T1000 (cell line): ENCODE measurements at regions not wholly inside any gene's neighbourhood (a gene's known extent, or its start where the extent isn't known, plus 50 kb on each side); places are given as distances from the start of the nearest gene placed in this dataset.

ENCODE experiments used
- DNase-seq: peaks from one replicate; lab custom pipeline; 2025; ENCODE audit warnings: mixed read lengths; lab: John Stamatoyannopoulos, UW

GRCh38 chr3:30167541-30168011 lies 438.8 kb upstream of the TGFBR2 start:
- DNase-seq, result no peak

GRCh38 chr3:30169487-30169886 lies 436.9 kb upstream of the TGFBR2 start:
- DNase-seq, result no peak

DNA sequence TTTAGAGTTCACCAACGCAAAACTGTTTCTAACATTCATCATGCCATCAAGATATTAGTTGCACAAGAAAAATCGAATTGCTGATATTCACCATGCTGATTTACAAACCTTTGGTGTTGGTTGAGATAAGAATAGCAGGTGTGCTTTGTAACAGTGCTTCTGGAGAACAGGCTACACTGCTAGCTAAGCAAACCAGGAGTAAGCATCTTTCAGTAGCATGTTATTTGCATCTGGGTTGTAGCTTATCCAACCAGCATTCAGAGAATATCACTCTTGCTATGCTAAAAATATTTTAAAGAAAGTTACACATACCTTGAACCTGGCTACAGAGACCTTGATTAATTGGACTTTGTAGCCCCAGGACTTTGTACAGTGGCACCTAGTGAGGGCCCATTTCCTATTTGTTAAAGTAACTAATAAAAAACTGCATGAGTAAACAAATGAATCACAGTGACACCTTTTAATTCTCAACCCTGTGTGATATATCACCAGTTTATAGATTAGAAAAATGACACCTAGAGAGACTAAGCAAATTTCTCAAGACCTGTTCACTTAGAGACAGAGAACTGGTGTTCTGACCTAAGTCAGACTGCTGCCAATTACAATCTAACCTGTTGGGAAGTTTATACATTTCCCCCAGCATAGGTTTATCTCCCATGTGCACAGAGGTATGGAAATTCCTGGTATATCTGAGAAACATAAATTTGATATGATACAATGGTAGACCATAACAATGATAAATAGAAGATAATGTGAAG lies 435.5 kb upstream of the TGFBR2 start:
- no peak for DNase-seq

DNA sequence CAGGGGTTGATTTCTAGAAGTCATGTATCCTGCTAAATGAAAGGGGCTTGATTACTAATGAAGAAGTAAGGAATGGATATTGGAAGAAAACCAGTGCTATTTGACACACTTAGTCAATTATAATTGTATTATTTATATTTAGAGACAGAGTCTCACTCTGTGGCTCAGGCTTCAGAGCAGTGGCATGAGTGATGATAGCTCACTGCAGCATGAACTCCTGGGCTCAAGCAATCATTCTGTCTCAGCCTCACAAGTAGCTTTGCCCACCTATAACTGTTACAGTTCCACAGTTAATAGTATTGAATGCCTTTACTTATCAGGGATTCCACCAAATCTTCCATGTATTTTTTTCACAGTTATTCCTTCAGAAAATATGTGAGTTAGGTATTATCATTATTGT lies 432.0 kb upstream of the TGFBR2 start:
- no peak for DNase-seq

- DNase-seq, result no peak
Measured at GRCh38 chr3:30180310-30181177, 425.9 kb upstream of the TGFBR2 start.

- DNase-seq, result no peak
Measured at GRCh38 chr3:30181178-30181465, 425.3 kb upstream of the TGFBR2 start.

DNA sequence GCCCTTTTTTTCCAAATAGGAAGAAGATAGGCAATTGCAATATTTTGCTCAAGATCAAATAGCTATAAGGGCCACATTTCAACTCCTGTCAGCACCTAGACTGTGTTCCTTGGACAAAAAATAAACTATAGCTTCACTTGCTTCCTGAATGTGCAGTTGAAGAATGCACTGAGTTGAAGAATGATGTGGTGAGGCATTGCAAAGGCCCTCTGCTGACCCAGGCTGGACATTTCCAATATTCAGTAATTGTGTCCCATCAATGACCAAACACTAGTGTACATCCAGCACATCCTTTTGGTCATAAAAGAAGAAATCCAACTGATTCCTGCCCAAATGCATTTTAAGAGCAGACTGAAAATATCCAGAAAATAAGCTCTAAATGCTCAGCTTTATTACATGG lies 424.8 kb upstream of the TGFBR2 start:
- DNase-seq, result no peak

DNA sequence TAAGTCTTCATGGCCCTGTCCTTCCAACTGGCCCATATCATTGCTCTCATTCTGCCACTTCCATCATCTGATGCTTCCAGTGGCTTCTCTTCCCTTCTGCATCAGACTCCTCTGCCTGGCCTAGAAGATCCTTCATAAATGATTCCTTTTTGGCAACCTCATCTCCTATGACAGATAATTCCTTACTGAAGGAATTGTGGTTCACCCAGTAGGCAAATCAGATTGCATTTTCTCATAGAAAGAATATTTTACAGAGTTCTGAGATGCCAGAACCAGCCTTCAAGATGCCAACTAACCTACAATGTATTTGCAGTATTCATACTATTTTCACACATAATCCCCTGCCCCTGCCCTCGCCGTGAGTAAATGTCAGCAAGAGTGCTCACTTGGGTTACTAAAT lies 423.0 kb upstream of the TGFBR2 start:
- DNase-seq, result no peak

DNA sequence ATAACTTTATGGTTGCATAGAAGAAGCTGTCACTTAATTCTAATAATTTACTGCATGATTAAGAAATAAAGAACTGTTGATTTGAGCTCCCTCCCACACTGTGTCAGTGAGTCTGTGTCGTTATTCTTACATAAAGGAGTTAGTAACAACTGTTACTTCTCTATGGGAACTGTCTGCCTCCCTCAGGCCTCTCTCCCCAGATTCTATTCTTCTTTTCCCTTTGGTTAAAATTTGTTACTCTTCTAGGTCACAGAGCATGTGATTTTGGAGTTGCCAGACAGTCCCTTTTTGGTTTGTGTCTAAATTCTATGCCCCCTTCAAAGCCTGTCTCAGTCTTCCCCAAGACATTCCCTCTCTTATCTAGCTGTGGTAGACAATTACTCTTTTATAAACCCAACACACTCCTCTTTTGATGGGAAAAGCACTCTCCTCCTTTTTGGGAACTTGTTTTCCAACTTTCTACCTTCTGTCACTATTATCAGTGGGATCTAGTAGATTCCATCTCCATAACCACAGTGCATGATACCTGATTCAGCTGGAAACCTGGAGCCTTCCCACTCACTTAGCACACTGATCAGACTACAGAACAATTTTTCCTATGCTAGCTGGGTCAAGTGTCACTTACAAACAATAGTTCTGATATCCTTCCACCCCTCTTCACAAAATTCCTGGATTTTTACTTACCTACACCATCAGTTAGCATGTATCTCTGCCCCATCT lies 422.1 kb upstream of the TGFBR2 start:
- DNase-seq, result no peak

- no peak for DNase-seq
Measured at GRCh38 chr3:30185872-30186271, 420.5 kb upstream of the TGFBR2 start.

GRCh38 chr3:30186741-30187219 lies 419.6 kb upstream of the TGFBR2 start:
- DNase-seq, result no peak

DNA sequence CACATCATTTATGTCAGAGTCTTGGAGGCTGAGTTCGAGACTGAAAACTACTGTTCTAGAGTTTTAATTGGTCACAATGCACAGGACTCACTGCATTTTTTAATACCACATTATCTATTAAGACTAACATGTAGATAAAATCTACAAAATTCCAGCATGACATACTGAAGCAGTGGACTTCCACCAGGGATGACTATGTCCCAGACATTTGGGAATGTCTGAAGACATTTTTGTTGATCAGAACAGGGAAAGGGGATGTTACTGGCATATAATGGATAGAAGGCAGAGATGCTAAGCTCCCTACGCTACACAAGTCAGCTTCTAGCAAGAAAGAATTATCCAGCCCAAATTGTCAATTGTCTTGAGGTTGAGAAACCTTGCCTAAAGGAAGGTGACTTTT lies 419.0 kb upstream of the TGFBR2 start:
- no peak for DNase-seq

- peak; percentile 19 for DNase-seq
Measured at GRCh38 chr3:30188713-30189112, 417.7 kb upstream of the TGFBR2 start.

DNA sequence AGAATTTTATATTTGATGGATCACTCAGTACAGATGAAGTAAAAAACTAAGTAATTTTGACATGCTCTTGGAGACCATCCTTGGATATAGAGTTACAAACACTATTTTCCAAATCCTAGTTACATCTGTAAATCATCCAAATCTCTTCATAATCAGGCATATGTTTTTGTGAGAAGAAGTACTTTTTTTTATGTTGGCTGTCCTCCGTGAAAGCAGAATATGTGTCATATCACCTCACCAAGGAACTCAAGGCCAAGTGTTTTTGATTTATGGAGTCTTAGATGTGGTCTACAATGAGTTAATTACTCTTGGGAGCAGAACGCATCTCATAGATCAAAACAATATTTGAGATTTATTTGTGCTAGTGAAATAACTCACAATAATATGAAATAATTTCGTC lies 416.5 kb upstream of the TGFBR2 start:
- DNase-seq, result no peak

DNA sequence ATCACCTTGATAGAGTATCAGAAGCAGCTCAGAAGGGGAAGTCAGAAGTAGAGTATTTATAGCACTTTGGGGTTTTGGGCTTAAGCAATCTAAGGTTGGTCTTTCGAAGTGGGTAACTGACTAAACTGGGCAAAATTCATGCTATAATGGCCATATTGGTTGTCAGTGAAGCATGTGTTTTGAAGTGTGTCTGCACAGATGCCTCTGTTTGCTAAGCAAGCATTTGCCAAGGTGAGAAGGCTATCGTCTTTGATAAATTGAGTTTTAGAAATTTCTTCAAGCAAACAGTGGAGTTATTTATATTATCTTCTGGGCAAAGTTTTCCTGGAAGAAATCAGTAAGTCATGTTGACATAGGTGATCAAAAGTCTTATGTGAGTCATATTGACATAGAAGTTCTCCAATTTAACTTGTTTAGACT lies 412.8 kb upstream of the TGFBR2 start:
- no peak for DNase-seq

DNA sequence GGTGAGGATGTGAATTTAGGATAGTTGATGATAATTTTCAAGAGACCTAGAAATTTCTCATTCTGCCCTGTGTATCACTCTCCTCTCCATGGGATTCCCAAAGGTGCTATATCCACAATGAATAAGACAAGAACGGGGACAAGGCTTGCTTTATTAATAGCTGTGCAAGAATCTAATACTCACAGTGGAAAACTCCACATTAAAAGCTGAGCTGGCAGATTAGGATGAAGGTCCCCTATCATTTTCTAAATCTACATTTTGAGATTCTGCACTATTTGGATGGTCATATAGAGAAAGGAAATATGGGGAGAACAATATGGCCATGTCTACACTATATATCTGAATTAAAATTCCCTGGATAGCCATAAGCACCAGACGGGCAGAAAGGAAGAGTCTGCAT lies 411.0 kb upstream of the TGFBR2 start:
- DNase-seq, result no peak

DNA sequence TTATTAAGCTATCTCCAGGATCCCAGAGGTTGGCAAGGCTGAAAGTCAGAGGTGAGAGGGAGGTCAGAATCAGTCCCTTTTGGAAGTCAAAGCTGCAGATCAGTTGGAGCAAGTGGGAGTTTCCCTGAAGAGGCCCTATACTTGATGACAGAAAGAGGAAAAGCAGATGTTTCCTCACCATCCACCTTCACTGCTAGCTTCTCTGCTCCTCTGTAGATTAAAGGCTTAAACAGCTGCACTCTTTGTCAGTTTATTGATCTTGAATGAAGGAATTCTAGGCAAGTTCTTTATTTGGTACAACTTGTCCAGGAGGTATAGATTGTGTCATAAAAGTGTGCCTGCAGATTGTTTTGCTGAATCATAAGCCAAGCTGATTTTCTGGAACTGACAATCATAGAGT lies 408.2 kb upstream of the TGFBR2 start:
- no peak for DNase-seq

- DNase-seq, result no peak
Measured at GRCh38 chr3:30199096-30199759, 407.2 kb upstream of the TGFBR2 start.

GRCh38 chr3:30199855-30200254 lies 406.5 kb upstream of the TGFBR2 start:
- DNase-seq, result no peak

DNA sequence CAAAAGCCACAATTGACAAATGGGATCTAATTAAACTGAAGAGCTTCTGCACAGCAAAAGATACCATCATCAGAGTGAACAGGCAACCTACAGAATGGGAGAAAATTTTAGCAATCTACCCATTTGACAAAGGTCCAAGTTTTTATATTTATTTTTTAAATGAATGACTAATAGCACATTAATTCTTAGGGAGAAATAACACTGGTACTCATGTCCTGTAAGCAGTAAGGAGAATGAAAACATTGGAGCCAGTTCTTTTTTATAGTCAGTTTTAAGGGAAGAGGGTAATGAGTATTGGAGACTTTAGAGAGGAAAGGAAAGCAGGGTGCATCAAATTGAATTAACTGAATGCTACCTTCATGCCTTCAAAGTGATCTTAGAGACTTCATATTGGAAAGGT lies 404.7 kb upstream of the TGFBR2 start:
- no peak for DNase-seq

GRCh38 chr3:30203301-30203700 lies 403.1 kb upstream of the TGFBR2 start:
- no peak for DNase-seq

GRCh38 chr3:30204126-30204525 lies 402.3 kb upstream of the TGFBR2 start:
- DNase-seq, result no peak
